Nephron (organoid): ENCODE measurements at regions not wholly inside any gene's neighbourhood (a gene's known extent, or its start where the extent isn't known, plus 50 kb on each side); places are given as distances from the start of the nearest gene placed in this dataset.

ENCODE experiments used
- H3K27ac Mint-ChIP-seq, 3 experiments: 2 replicates each; pipeline ENCODE4 v1.8.0; 2020; ENCODE audit warnings: mixed read lengths in 3 of 3, mild to moderate bottlenecking in 2 of 3, moderate library complexity in 1 of 3
- H3K27me3 Mint-ChIP-seq: 2 replicates; pipeline ENCODE4 v1.8.0; 2021; ENCODE audit warnings: low read depth, mild to moderate bottlenecking, moderate library complexity, mixed read lengths
- H3K36me3 Mint-ChIP-seq: 2 replicates; pipeline ENCODE4 v1.8.0; 2020; ENCODE audit warnings: low read depth, mixed read lengths
- H3K4me1 Mint-ChIP-seq: 2 replicates; pipeline ENCODE4 v1.8.0; 2020; ENCODE audit warnings: mixed read lengths
- H3K4me3 Mint-ChIP-seq, 3 experiments: 2 replicates each; pipeline ENCODE4 v1.8.0; 2020; ENCODE audit warnings: mild to moderate bottlenecking in 3 of 3, mixed read lengths in 3 of 3, moderate library complexity in 2 of 3
- H3K9me3 Mint-ChIP-seq: 2 replicates; pipeline ENCODE4 v1.8.0; 2020; ENCODE audit warnings: mixed read lengths
- CTCF ChIP-seq, 3 experiments: fragments of 200-600 bp; sonication (generic); IDR thresholded peaks; one replicate each; pipeline ENCODE4 v1.5.0; 2021; ENCODE audit warnings: antibody characterized with exemption in 3 of 3; ENCODE audit not compliant: unreplicated experiment in 3 of 3

- Mint-ChIP-seq H3K4me3 (no peak overlapping the region), H3K27ac (peak overlapping the region in 1 of 3 experiments; percentile 88), H3K36me3 (no peaks in the 10 kb centered on the region), H3K9me3 (no peaks in the 10 kb centered on the region), H3K27me3 (peaks cover 46% of the 10 kb centered on the region), H3K4me1 (peaks cover 29% of the 10 kb centered on the region)
- TF ChIP-seq CTCF (IDR thresholded peaks at IDR 0.05; ENCODE audit: unreplicated experiment in 3 of 3) = no peak
Observed at GRCh38 chr1:10892138-10893065, 96.0 kb upstream of the CASZ1 start.

- Mint-ChIP-seq H3K4me3 (no peak overlapping the region), H3K27me3 (peaks cover 38% of the 10 kb centered on the region), H3K36me3 (no peaks in the 10 kb centered on the region), H3K9me3 (no peaks in the 10 kb centered on the region), H3K27ac (peak overlapping the region in 1 of 3 experiments; percentile 78), H3K4me1 (peaks cover 19% of the 10 kb centered on the region)
- no peak for TF ChIP-seq CTCF (IDR thresholded peaks at IDR 0.05; ENCODE audit: unreplicated experiment in 3 of 3)
Observed at GRCh38 chr1:10895621-10896020, 99.2 kb upstream of the CASZ1 start.

GRCh38 chr1:10896673-10897072 lies 100.2 kb upstream of the CASZ1 start:
- peaks cover 17% of the 10 kb centered on the region for H3K4me1 Mint-ChIP-seq
- H3K27ac Mint-ChIP-seq = no peak overlapping the region
- no peak for TF ChIP-seq CTCF (IDR thresholded peaks at IDR 0.05; ENCODE audit: unreplicated experiment in 3 of 3)
- H3K36me3 Mint-ChIP-seq = no peaks in the 10 kb centered on the region
- no peak overlapping the region for H3K4me3 Mint-ChIP-seq
- peaks cover 28% of the 10 kb centered on the region for H3K27me3 Mint-ChIP-seq
- H3K9me3 Mint-ChIP-seq = no peaks in the 10 kb centered on the region

- no peak for TF ChIP-seq CTCF (IDR thresholded peaks at IDR 0.05; ENCODE audit: unreplicated experiment in 3 of 3)
- H3K4me3 Mint-ChIP-seq = no peak overlapping the region
- no peaks in the 10 kb centered on the region for H3K9me3 Mint-ChIP-seq
- peaks cover 12% of the 10 kb centered on the region for H3K4me1 Mint-ChIP-seq
- peaks cover 25% of the 10 kb centered on the region for H3K27me3 Mint-ChIP-seq
- H3K36me3 Mint-ChIP-seq = no peaks in the 10 kb centered on the region
- peak overlapping the region in 1 of 3 experiments; percentile 63 for H3K27ac Mint-ChIP-seq
Observed at GRCh38 chr1:10897321-10897980, 101.0 kb upstream of the CASZ1 start.

- no peaks in the 10 kb centered on the region for H3K36me3 Mint-ChIP-seq
- TF ChIP-seq CTCF (IDR thresholded peaks at IDR 0.05; ENCODE audit: unreplicated experiment in 3 of 3) = no peak
- H3K27me3 Mint-ChIP-seq = peaks cover 28% of the 10 kb centered on the region
- H3K4me1 Mint-ChIP-seq = peaks cover 12% of the 10 kb centered on the region
- H3K4me3 Mint-ChIP-seq = no peak overlapping the region
- H3K27ac Mint-ChIP-seq = peak overlapping the region in 1 of 3 experiments; percentile 63
- no peaks in the 10 kb centered on the region for H3K9me3 Mint-ChIP-seq
Observed at GRCh38 chr1:10897981-10898728, 101.7 kb upstream of the CASZ1 start.
